Thyroid gland (tissue), 4 donors: ENCODE measurements at regions not wholly inside any gene's neighbourhood (a gene's known extent, or its start where the extent isn't known, plus 50 kb on each side); places are given as distances from the start of the nearest gene placed in this dataset.

Experiments used
- DNase-seq, 2 donors: peaks; one replicate each; pipeline ENCODE4 v3.0.0-alpha.2; 2019
- H3K27ac ChIP-seq, 3 donors: fragments of 200-600 bp; sonication (generic); 1 replicate in 2 of 3; 2 replicates in 1 of 3; pipeline ENCODE4 v1.5.1; 2016 to 2019; ENCODE audit warnings: mild to moderate bottlenecking in 1 of 3, moderate library complexity in 1 of 3
- H3K27me3 ChIP-seq: fragments of 200-600 bp; sonication (generic); one replicate; pipeline ENCODE4 v1.5.1; 2019
- H3K36me3 ChIP-seq, 2 donors: fragments of 200-600 bp; sonication (generic); one replicate each; pipeline ENCODE4 v1.5.1; 2016 to 2019
- H3K4me1 ChIP-seq, 2 donors: fragments of 200-600 bp; sonication (generic); one replicate each; pipeline ENCODE4 v1.5.1; 2017 to 2019
- H3K4me3 ChIP-seq, 3 donors: fragments of 200-600 bp; sonication (generic); replicated peaks in 1 of 3; 1 replicate in 2 of 3; 2 replicates in 1 of 3; pipeline ENCODE4 v1.5.1; 2016; ENCODE audit warnings: mild to moderate bottlenecking in 1 of 3
- H3K9me3 ChIP-seq: fragments of 200-600 bp; sonication (generic); one replicate; pipeline ENCODE4 v1.5.1; 2017
- CTCF ChIP-seq, 6 experiments: fragments of 200-600 bp in 3 of 6; fragments of 450-650 bp in 3 of 6; sonication (generic) in 3 of 6; IDR thresholded peaks; one replicate each; pipeline ENCODE4 v1.5.1; 2016 to 2019; ENCODE audit warnings: antibody characterized with exemption in 6 of 6, mild to moderate bottlenecking in 2 of 6, inconsistent platforms in 1 of 6, moderate library complexity in 1 of 6
- POLR2A ChIP-seq, 2 donors: fragments of 450-650 bp; IDR thresholded peaks; one replicate each; pipeline ENCODE4 v1.6.1; 2017; ENCODE audit warnings: antibody characterized with exemption in 2 of 2, mild to moderate bottlenecking in 2 of 2, moderate library complexity in 1 of 2
- WGBS, 2 donors: methylation state at CpG; one replicate each; pipeline ENCODE4 v1.1.5; 2017; 5-methylcytosine and 5-hydroxymethylcytosine counted together
- intact Hi-C: fragments of 100-400 bp; cut with DNase I; formaldehyde crosslinking; loops from one replicate; pipeline ENCODE4 v1.15.1; 2023

GRCh38 chr18:64994370-64994769, 756.4 kb upstream of the CDH7 start:
- Histone ChIP-seq H3K27ac (peak overlapping the region; percentile 26 to 73 (median 54)), H3K36me3 (no peaks in the 10 kb centered on the region), H3K9me3 (no peaks in the 10 kb centered on the region), H3K4me3 (no peak overlapping the region), H3K4me1 (peaks cover 4 to 10% of the 10 kb centered on the region in 2 donors), H3K27me3 (no peaks in the 10 kb centered on the region)
- DNase-seq: no peak
- intact Hi-C loops: no loop called here
- no peak for TF ChIP-seq CTCF (IDR thresholded peaks at IDR 0.05)
- TF ChIP-seq POLR2A (IDR thresholded peaks at IDR 0.05): no peak
- 63 to 66% methylated on average over 1 of the region's 1 CpG for WGBS, 2 donors

- Histone ChIP-seq H3K27ac (peak overlapping the region; percentile 56 to 74 (median 73)), H3K4me3 (no peak overlapping the region), H3K27me3 (no peaks in the 10 kb centered on the region), H3K4me1 (peaks cover 4 to 10% of the 10 kb centered on the region in 2 donors), H3K9me3 (no peaks in the 10 kb centered on the region), H3K36me3 (no peaks in the 10 kb centered on the region)
- WGBS, 2 donors: 26 to 45% methylated on average over 3 of the region's 3 CpGs
- intact Hi-C loops: no loop called here
- peak; percentile 80 to 84 for DNase-seq
- peak in 1 of 2 donors; percentile 51 for TF ChIP-seq POLR2A (IDR thresholded peaks at IDR 0.05)
- TF ChIP-seq CTCF (IDR thresholded peaks at IDR 0.05): no peak
These were observed 757.1 kb upstream of the CDH7 start for GRCh38 chr18:64993695-64994094.

GRCh38 chr18:64992654-64993053, 758.2 kb upstream of the CDH7 start:
- WGBS, 2 donors: 32 to 43% methylated on average over 1 of the region's 1 CpG
- TF ChIP-seq CTCF (IDR thresholded peaks at IDR 0.05) (no peak), POLR2A (IDR thresholded peaks at IDR 0.05) (no peak)
- DNase-seq: peak; percentile 36 to 41
- intact Hi-C loops: no loop called here
- Histone ChIP-seq H3K9me3 (no peaks in the 10 kb centered on the region), H3K36me3 (no peaks in the 10 kb centered on the region), H3K27ac (peak overlapping the region; percentile 56 to 74 (median 73)), H3K27me3 (no peaks in the 10 kb centered on the region), H3K4me1 (peaks cover 4 to 10% of the 10 kb centered on the region in 2 donors), H3K4me3 (no peak overlapping the region)

- H3K36me3 ChIP-seq: no peaks in the 10 kb centered on the region
- DNase-seq: no peak
These were observed 759.7 kb upstream of the CDH7 start for GRCh38 chr18:64991102-64991501.

More at GRCh38 chr18:64991102-64991501, 759.7 kb upstream of the CDH7 start:
- 92% methylated on average over 5 of the region's 5 CpGs for WGBS, 2 donors
- no peaks in the 10 kb centered on the region for H3K27me3 ChIP-seq
- no peak overlapping the region for H3K27ac ChIP-seq
- no peak overlapping the region for H3K4me3 ChIP-seq
- peaks cover 4 to 10% of the 10 kb centered on the region in 2 donors for H3K4me1 ChIP-seq
- TF ChIP-seq CTCF (IDR thresholded peaks at IDR 0.05): no peak
- no peak for TF ChIP-seq POLR2A (IDR thresholded peaks at IDR 0.05)
- no peaks in the 10 kb centered on the region for H3K9me3 ChIP-seq
- intact Hi-C loops: no loop called here
